WTC11 (cell line): ENCODE measurements at regions not wholly inside any gene's neighbourhood (a gene's known extent, or its start where the extent isn't known, plus 50 kb on each side); places are given as distances from the start of the nearest gene placed in this dataset.

Source experiments
- ATAC-seq: fragments of 200-7000 bp; cut with Tn5 transposase; 2 replicates; pipeline ENCODE4 v1.10.0; 2021; ENCODE audit warnings: mild to moderate bottlenecking, moderate library complexity
- CTCF ChIA-PET: fragments of 300-600 bp; sonication (Branson Sonifier 250); formaldehyde crosslinking; loops from one replicate; lab custom pipeline; 2021; ENCODE audit warnings: antibody characterized with exemption; lab: Charles Lee
- POLR2A ChIA-PET: fragments of 350-600 bp; sonication (Branson Sonifier 250); formaldehyde crosslinking; loops from one replicate; lab custom pipeline; 2021; ENCODE audit warnings: antibody characterized with exemption; lab: Charles Lee
- DNase-seq: peaks from one replicate; pipeline ENCODE4 v3.0.0; 2021; ENCODE audit warnings: low spot score
- H3K27ac Mint-ChIP-seq: 2 replicates; pipeline ENCODE4 v1.8.0; 2021; ENCODE audit warnings: mixed read lengths
- H3K27me3 Mint-ChIP-seq: 2 replicates; pipeline ENCODE4 v1.8.0; 2021; ENCODE audit warnings: low read depth, mild to moderate bottlenecking, moderate library complexity, mixed read lengths
- H3K36me3 Mint-ChIP-seq: 2 replicates; pipeline ENCODE4 v1.8.0; 2021; ENCODE audit warnings: mixed read lengths
- H3K4me1 Mint-ChIP-seq: 2 replicates; pipeline ENCODE4 v1.8.0; 2022; ENCODE audit warnings: mixed read lengths
- H3K4me3 Mint-ChIP-seq: 2 replicates; pipeline ENCODE4 v1.8.0; 2021; ENCODE audit warnings: mild to moderate bottlenecking, moderate library complexity, mixed read lengths
- H3K9me3 Mint-ChIP-seq: 2 replicates; pipeline ENCODE4 v1.8.0; 2021; ENCODE audit warnings: mixed read lengths
- CREB1 ChIP-seq: sonication (generic); formaldehyde crosslinking; IDR thresholded peaks from 2 replicates; pipeline ENCODE4 v1.8.0; 2023; ENCODE audit warnings: mild to moderate bottlenecking, missing genetic modification reagents
- EMX1 ChIP-seq: fragments of 250-450 bp; sonication (Bioruptor Pico); IDR thresholded peaks from 2 replicates; pipeline ENCODE4 v1.8.0; 2021; ENCODE audit warnings: mild to moderate bottlenecking
- GABPB1 ChIP-seq: sonication (generic); formaldehyde crosslinking; IDR thresholded peaks from 2 replicates; pipeline ENCODE4 v1.8.1; 2023; ENCODE audit warnings: mild to moderate bottlenecking, missing genetic modification reagents
- IRF2 ChIP-seq: sonication (generic); formaldehyde crosslinking; IDR thresholded peaks from 2 replicates; pipeline ENCODE4 v1.8.0; 2022; ENCODE audit warnings: low read depth, missing genetic modification reagents, borderline replicate concordance
- NFE2L1 ChIP-seq: sonication (generic); formaldehyde crosslinking; IDR thresholded peaks from 2 replicates; pipeline ENCODE4 v1.8.1; 2023; ENCODE audit warnings: missing genetic modification reagents
- NR3C1 ChIP-seq: sonication (generic); formaldehyde crosslinking; conservative IDR thresholded peaks from 2 replicates; pipeline ENCODE4 v1.8.1; 2023; ENCODE audit warnings: low read depth, mild to moderate bottlenecking, missing genetic modification reagents
- SP1 ChIP-seq: sonication (generic); formaldehyde crosslinking; conservative IDR thresholded peaks from 2 replicates; pipeline ENCODE4 v1.8.1; 2022; ENCODE audit warnings: missing genetic modification reagents
- TEAD4 ChIP-seq: sonication (generic); formaldehyde crosslinking; IDR thresholded peaks from 2 replicates; pipeline ENCODE4 v1.8.0; 2022; ENCODE audit warnings: mild to moderate bottlenecking, missing genetic modification reagents
- TP53 ChIP-seq: sonication (generic); formaldehyde crosslinking; IDR thresholded peaks from 2 replicates; pipeline ENCODE4 v1.8.1; 2023; ENCODE audit warnings: mild to moderate bottlenecking, missing genetic modification reagents
- TF ChIP-seq, protein P1 (sequence below): sonication (generic); formaldehyde crosslinking; IDR thresholded peaks from 2 replicates; pipeline ENCODE4 v1.8.0; 2022; ENCODE audit warnings: mild to moderate bottlenecking, missing genetic modification reagents
- TF ChIP-seq, protein P2 (sequence below): fragments of 250-450 bp; sonication (Bioruptor Pico); conservative IDR thresholded peaks from 2 replicates; pipeline ENCODE4 v1.9.0; 2021; ENCODE audit warnings: mild to moderate bottlenecking
- TF ChIP-seq, protein P3 (sequence below): sonication (generic); formaldehyde crosslinking; IDR thresholded peaks from 2 replicates; pipeline ENCODE4 v1.8.0; 2022; ENCODE audit warnings: mild to moderate bottlenecking, missing genetic modification reagents
- TF ChIP-seq, protein P4 (sequence below): sonication (generic); formaldehyde crosslinking; IDR thresholded peaks from 2 replicates; pipeline ENCODE4 v1.8.0; 2022; ENCODE audit warnings: mild to moderate bottlenecking, missing genetic modification reagents
- TF ChIP-seq, protein P5 (sequence below): fragments of 250-450 bp; sonication (Bioruptor Pico); IDR thresholded peaks from 2 replicates; pipeline ENCODE4 v1.9.0; 2021; ENCODE audit warnings: moderate library complexity, mild to moderate bottlenecking, inconsistent platforms, borderline replicate concordance
- TF ChIP-seq, protein P6 (sequence below): fragments of 250-450 bp; sonication (Bioruptor Pico); IDR thresholded peaks from 2 replicates; pipeline ENCODE4 v1.9.0; 2021; ENCODE audit warnings: mild to moderate bottlenecking
- TF ChIP-seq, protein P7 (sequence below): sonication (generic); formaldehyde crosslinking; IDR thresholded peaks from 2 replicates; pipeline ENCODE4 v1.8.0; 2022; ENCODE audit warnings: missing genetic modification reagents
- TF ChIP-seq, protein P8 (sequence below): sonication (generic); formaldehyde crosslinking; IDR thresholded peaks from 2 replicates; pipeline ENCODE4 v1.8.1; 2023; ENCODE audit warnings: mild to moderate bottlenecking, missing genetic modification reagents

DNA sequence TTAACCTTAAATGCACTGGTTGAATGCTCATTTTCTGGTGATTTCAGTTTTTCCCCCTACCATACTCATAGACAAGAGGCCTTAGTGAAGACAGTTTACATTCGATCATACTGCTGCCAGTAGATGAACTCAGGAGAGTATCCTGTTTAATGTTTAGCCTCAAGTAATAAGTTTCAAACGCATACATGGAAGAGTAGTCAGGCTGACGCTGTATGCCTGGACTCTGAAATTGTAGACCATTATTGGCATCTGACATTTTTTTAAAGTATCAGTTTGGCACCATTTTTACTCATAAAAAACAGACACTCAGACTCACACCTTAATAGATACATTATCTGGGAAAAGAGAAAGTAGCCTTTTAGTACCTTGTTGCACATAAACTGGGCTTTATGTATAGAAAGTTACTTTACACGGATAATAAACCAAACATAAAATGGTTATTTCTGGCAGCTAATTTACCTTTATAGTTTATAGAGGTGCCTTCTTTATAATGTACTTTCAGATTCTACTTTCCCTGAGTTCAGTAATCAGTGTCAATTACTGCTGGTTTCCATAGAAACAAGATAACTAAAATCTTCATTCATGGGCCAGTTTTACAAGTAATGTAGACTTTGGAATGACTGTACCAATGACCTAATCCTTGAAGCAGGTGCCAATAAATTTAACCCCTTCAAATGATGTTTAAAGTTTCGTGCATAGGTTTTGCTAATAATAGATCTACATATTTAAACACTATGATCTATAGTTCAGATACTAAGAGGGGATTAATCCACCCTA lies 183.8 kb upstream of the ITGA1 start:
- CTCF ChIA-PET: no interaction called here
- Mint-ChIP-seq H3K36me3 (no peaks in the 10 kb centered on the region), H3K9me3 (no peaks in the 10 kb centered on the region), H3K4me3 (no peak overlapping the region), H3K27me3 (no peaks in the 10 kb centered on the region), H3K4me1 (peaks cover 9% of the 10 kb centered on the region), H3K27ac (no peak overlapping the region)
- DNase-seq (no peak), ATAC-seq (no peak)
- POLR2A ChIA-PET: no interaction called here
- TF ChIP-seq, protein P1, sequence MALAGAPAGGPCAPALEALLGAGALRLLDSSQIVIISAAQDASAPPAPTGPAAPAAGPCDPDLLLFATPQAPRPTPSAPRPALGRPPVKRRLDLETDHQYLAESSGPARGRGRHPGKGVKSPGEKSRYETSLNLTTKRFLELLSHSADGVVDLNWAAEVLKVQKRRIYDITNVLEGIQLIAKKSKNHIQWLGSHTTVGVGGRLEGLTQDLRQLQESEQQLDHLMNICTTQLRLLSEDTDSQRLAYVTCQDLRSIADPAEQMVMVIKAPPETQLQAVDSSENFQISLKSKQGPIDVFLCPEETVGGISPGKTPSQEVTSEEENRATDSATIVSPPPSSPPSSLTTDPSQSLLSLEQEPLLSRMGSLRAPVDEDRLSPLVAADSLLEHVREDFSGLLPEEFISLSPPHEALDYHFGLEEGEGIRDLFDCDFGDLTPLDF (CRISPR knock-in tag): no peak
- TF ChIP-seq, protein P2, sequence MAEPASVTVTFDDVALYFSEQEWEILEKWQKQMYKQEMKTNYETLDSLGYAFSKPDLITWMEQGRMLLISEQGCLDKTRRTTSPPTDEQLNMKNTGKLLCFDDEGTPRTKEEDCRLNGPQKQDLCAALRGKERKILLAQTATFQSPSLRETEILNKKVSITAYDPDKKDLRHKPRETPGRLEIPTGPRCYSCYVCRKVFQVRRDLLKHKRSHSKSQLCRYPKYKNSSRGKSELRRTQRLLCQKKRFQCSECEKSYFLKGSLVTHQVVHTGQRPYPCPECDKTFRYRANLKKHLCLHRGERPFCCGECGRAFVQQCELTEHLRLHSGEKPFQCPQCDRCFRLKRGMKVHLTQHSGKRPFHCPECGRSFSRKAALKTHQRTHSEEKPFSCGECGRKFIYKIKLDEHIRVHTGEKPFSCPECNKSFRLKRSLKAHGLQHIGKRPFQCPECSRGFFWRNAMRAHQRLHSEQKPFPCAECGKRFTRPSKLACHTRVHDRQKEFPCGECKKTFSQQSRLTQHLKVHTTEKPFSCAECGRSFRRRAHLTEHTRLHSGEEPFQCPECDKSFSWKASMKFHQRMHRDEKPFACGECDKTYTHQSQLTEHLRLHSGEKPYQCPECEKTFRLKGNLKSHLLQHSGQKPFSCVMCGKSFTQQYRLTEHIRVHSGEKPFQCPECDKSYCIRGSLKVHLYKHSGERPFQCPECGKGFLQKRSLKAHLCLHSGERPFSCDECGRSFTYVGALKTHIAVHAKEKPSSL (CRISPR knock-in tag): no peak
- TF ChIP-seq, protein P3, sequence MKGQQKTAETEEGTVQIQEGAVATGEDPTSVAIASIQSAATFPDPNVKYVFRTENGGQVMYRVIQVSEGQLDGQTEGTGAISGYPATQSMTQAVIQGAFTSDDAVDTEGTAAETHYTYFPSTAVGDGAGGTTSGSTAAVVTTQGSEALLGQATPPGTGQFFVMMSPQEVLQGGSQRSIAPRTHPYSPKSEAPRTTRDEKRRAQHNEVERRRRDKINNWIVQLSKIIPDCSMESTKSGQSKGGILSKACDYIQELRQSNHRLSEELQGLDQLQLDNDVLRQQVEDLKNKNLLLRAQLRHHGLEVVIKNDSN: no peak
- TF ChIP-seq TP53 (CRISPR knock-in tag): no peak
- TF ChIP-seq, protein P4, sequence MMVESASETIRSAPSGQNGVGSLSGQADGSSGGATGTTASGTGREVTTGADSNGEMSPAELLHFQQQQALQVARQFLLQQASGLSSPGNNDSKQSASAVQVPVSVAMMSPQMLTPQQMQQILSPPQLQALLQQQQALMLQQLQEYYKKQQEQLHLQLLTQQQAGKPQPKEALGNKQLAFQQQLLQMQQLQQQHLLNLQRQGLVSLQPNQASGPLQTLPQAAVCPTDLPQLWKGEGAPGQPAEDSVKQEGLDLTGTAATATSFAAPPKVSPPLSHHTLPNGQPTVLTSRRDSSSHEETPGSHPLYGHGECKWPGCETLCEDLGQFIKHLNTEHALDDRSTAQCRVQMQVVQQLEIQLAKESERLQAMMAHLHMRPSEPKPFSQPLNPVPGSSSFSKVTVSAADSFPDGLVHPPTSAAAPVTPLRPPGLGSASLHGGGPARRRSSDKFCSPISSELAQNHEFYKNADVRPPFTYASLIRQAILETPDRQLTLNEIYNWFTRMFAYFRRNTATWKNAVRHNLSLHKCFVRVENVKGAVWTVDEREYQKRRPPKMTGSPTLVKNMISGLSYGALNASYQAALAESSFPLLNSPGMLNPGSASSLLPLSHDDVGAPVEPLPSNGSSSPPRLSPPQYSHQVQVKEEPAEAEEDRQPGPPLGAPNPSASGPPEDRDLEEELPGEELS: no peak
- no peak for TF ChIP-seq SP1 (CRISPR knock-in tag)
- TF ChIP-seq, protein P5, sequence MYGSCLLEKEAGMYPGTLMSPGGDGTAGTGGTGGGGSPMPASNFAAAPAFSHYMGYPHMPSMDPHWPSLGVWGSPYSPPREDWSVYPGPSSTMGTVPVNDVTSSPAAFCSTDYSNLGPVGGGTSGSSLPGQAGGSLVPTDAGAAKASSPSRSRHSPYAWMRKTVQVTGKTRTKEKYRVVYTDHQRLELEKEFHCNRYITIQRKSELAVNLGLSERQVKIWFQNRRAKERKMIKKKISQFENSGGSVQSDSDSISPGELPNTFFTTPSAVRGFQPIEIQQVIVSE: no peak
- TF ChIP-seq, protein P6, sequence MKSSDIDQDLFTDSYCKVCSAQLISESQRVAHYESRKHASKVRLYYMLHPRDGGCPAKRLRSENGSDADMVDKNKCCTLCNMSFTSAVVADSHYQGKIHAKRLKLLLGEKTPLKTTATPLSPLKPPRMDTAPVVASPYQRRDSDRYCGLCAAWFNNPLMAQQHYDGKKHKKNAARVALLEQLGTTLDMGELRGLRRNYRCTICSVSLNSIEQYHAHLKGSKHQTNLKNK (CRISPR knock-in tag): no peak
- TF ChIP-seq, protein P7, sequence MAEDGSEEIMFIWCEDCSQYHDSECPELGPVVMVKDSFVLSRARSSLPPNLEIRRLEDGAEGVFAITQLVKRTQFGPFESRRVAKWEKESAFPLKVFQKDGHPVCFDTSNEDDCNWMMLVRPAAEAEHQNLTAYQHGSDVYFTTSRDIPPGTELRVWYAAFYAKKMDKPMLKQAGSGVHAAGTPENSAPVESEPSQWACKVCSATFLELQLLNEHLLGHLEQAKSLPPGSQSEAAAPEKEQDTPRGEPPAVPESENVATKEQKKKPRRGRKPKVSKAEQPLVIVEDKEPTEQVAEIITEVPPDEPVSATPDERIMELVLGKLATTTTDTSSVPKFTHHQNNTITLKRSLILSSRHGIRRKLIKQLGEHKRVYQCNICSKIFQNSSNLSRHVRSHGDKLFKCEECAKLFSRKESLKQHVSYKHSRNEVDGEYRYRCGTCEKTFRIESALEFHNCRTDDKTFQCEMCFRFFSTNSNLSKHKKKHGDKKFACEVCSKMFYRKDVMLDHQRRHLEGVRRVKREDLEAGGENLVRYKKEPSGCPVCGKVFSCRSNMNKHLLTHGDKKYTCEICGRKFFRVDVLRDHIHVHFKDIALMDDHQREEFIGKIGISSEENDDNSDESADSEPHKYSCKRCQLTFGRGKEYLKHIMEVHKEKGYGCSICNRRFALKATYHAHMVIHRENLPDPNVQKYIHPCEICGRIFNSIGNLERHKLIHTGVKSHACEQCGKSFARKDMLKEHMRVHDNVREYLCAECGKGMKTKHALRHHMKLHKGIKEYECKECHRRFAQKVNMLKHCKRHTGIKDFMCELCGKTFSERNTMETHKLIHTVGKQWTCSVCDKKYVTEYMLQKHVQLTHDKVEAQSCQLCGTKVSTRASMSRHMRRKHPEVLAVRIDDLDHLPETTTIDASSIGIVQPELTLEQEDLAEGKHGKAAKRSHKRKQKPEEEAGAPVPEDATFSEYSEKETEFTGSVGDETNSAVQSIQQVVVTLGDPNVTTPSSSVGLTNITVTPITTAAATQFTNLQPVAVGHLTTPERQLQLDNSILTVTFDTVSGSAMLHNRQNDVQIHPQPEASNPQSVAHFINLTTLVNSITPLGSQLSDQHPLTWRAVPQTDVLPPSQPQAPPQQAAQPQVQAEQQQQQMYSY (CRISPR knock-in tag): no peak

DNA sequence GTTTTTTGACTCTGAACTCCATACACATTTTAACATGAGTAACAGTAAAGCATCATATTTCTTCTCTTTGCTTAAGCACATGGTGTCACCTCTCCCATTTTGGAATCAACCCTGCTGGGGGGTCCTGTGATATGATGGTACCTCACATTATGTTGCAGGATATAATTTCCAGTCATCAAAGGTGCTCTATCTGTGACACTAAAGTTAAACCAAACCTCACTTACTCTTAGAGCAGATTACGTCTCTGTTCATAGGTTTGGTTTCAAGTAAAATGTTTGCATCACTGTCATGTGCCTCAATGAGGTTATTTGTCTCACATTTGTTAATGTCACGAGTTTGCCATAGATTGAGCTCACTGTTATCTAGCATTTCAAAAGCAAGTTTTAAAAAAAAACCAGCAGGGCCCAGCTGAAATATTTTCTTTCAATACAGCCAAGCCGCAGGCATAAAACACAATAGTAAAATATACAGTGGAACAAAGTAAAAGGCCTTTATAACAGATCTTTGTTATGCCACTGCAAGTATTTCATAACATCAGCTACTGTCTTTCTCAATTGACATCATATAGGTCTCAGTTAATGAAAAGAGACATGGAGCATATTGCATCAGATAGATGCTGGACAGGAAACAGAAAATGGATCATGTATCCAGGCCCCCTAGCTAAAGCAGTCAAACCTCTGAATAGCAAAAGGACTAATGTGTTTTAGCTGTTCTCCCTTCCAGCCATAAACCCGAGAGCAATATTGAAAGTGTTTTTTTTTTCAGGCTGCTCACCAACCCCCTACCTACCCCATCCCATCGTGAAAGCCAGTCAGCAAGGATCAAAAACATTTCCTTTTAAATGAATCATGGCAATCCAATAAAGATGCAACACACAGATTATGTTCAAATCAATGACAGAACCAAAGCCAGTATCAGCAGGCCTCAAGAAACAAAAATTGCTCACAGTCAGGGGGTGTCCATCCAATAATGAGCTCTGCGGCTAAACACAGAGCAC lies 182.1 kb upstream of the ITGA1 start:
- Mint-ChIP-seq H3K9me3 (no peaks in the 10 kb centered on the region), H3K4me1 (no peaks in the 10 kb centered on the region), H3K27ac (no peak overlapping the region), H3K27me3 (no peaks in the 10 kb centered on the region), H3K4me3 (no peak overlapping the region), H3K36me3 (no peaks in the 10 kb centered on the region)
- TF ChIP-seq GABPB1 (CRISPR knock-in tag): no peak
- TF ChIP-seq CREB1 (CRISPR knock-in tag): no peak
- TF ChIP-seq NFE2L1 (CRISPR knock-in tag): no peak
- TF ChIP-seq EMX1 (CRISPR knock-in tag): no peak
- no peak for TF ChIP-seq NR3C1 (CRISPR knock-in tag)
- TF ChIP-seq IRF2: no peak
- no peak for TF ChIP-seq TEAD4 (CRISPR knock-in tag)
- TF ChIP-seq, protein P8, sequence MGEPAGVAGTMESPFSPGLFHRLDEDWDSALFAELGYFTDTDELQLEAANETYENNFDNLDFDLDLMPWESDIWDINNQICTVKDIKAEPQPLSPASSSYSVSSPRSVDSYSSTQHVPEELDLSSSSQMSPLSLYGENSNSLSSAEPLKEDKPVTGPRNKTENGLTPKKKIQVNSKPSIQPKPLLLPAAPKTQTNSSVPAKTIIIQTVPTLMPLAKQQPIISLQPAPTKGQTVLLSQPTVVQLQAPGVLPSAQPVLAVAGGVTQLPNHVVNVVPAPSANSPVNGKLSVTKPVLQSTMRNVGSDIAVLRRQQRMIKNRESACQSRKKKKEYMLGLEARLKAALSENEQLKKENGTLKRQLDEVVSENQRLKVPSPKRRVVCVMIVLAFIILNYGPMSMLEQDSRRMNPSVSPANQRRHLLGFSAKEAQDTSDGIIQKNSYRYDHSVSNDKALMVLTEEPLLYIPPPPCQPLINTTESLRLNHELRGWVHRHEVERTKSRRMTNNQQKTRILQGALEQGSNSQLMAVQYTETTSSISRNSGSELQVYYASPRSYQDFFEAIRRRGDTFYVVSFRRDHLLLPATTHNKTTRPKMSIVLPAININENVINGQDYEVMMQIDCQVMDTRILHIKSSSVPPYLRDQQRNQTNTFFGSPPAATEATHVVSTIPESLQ (CRISPR knock-in tag): no peak
- ATAC-seq (no peak), DNase-seq (no peak)
- POLR2A ChIA-PET: no interaction called here
- CTCF ChIA-PET: no interaction called here
